Activated CD8-positive, alpha-beta T cell treated with anti-CD3 and anti-CD28 coated beads for 36 hours (primary cell): ENCODE measurements at regions not wholly inside any gene's neighbourhood (a gene's known extent, or its start where the extent isn't known, plus 50 kb on each side); places are given as distances from the start of the nearest gene placed in this dataset.

Experiments
- ATAC-seq: fragments of 200-7000 bp; cut with Tn5 transposase; one replicate; pipeline ENCODE4 v1.10.0; 2021; ENCODE audit warnings: mild to moderate bottlenecking, moderate library complexity
- CTCF ChIA-PET: fragments of 350-600 bp; sonication (Branson Sonifier 250); formaldehyde crosslinking; loops from one replicate; lab custom pipeline; 2021; ENCODE audit warnings: antibody characterized with exemption; lab: Charles Lee
- POLR2A ChIA-PET: fragments of 350-600 bp; sonication (Branson Sonifier 250); formaldehyde crosslinking; loops from one replicate; lab custom pipeline; 2021; ENCODE audit warnings: antibody characterized with exemption; lab: Charles Lee
- DNase-seq: peaks from one replicate; pipeline ENCODE4 v3.0.0-alpha.2; 2020
- H3K27ac Mint-ChIP-seq: one replicate; pipeline ENCODE4 v1.8.0; 2021; ENCODE audit warnings: mild to moderate bottlenecking, mixed read lengths
- H3K27me3 Mint-ChIP-seq: one replicate; pipeline ENCODE4 v1.8.0; 2021; ENCODE audit warnings: mixed read lengths
- H3K36me3 Mint-ChIP-seq: one replicate; pipeline ENCODE4 v1.8.0; 2021; ENCODE audit warnings: low read depth, mixed read lengths
- H3K4me1 Mint-ChIP-seq: one replicate; pipeline ENCODE4 v1.8.0; 2021; ENCODE audit warnings: low read depth, mixed read lengths
- H3K4me3 Mint-ChIP-seq: one replicate; pipeline ENCODE4 v1.8.0; 2021; ENCODE audit warnings: mild to moderate bottlenecking, moderate library complexity, mixed read lengths
- H3K9me3 Mint-ChIP-seq: one replicate; pipeline ENCODE4 v1.8.0; 2021; ENCODE audit warnings: mixed read lengths
- CTCF ChIP-seq: fragments of 200-600 bp; IDR thresholded peaks from one replicate; pipeline ENCODE4 v1.8.0; 2022; ENCODE audit warnings: antibody characterized with exemption, mild to moderate bottlenecking
- intact Hi-C: fragments of 100-400 bp; cut with micrococcal nuclease; formaldehyde crosslinking; loops from one replicate; pipeline ENCODE4 v1.10.0; 2022

- no peak for ATAC-seq
- TF ChIP-seq CTCF: no peak
- Mint-ChIP-seq H3K4me3 (no peak overlapping the region), H3K36me3 (no peaks in the 10 kb centered on the region), H3K27me3 (peaks cover 43% of the 10 kb centered on the region), H3K9me3 (no peaks in the 10 kb centered on the region), H3K4me1 (no peaks in the 10 kb centered on the region), H3K27ac (no peak overlapping the region)
- POLR2A ChIA-PET: no interaction called here
- no peak for DNase-seq
- CTCF ChIA-PET: no interaction called here
- intact Hi-C loops: no loop called here
These were observed 118.8 kb downstream of the SNAPC1 start for GRCh38 chr14:61881046-61881445.

GRCh38 chr14:61884711-61885110 is 122.5 kb downstream of the SNAPC1 start:
- H3K27me3 Mint-ChIP-seq: peaks cover 27% of the 10 kb centered on the region
- no peak overlapping the region for H3K4me3 Mint-ChIP-seq
- no peaks in the 10 kb centered on the region for H3K36me3 Mint-ChIP-seq
- ChIA-PET POLR2A (no interaction called here), CTCF (interaction anchor here (1.0 kb wide), 1 partner anchor 10 kb away, joined by 3 read pairs; no protein-coding TSS in a partner anchor)
- intact Hi-C loops: no loop called here
- no peak for TF ChIP-seq CTCF
- DNase-seq (no peak), ATAC-seq (no peak)
- no peak overlapping the region for H3K27ac Mint-ChIP-seq
- H3K4me1 Mint-ChIP-seq: peaks cover 4% of the 10 kb centered on the region
- H3K9me3 Mint-ChIP-seq: no peaks in the 10 kb centered on the region

GRCh38 chr14:61885203-61885961 is 123.2 kb downstream of the SNAPC1 start:
- POLR2A ChIA-PET: no interaction called here
- intact Hi-C loops: no loop called here
- Mint-ChIP-seq H3K4me3 (no peak overlapping the region), H3K27me3 (peaks cover 21% of the 10 kb centered on the region), H3K36me3 (no peaks in the 10 kb centered on the region), H3K4me1 (peaks cover 9% of the 10 kb centered on the region), H3K9me3 (no peaks in the 10 kb centered on the region), H3K27ac (no peak overlapping the region)
- no peak for TF ChIP-seq CTCF
- CTCF ChIA-PET: interaction anchor here (0.8 to 1.2 kb wide), 2 partner anchors 10 to 25 kb away, joined by 3 read pairs; no protein-coding TSS in a partner anchor
- no peak for ATAC-seq
- DNase-seq: no peak

- H3K9me3 Mint-ChIP-seq: no peaks in the 10 kb centered on the region
- no peaks in the 10 kb centered on the region for H3K36me3 Mint-ChIP-seq
- H3K27ac Mint-ChIP-seq: no peak overlapping the region
- ChIA-PET POLR2A (no interaction called here), CTCF (interaction anchor here (1.0 to 4.3 kb wide), 4 partner anchors 27 to 239 kb away, joined by 3 to 17 read pairs (median 4); no protein-coding TSS in a partner anchor)
- H3K4me3 Mint-ChIP-seq: no peak overlapping the region
- DNase-seq (no peak), ATAC-seq (no peak)
- H3K4me1 Mint-ChIP-seq: peaks cover 9% of the 10 kb centered on the region
- peaks cover 8% of the 10 kb centered on the region for H3K27me3 Mint-ChIP-seq
- intact Hi-C loops: no loop called here
- no peak for TF ChIP-seq CTCF
These were observed 125.4 kb downstream of the SNAPC1 start for GRCh38 chr14:61887628-61888027.

- ChIA-PET POLR2A (no interaction called here), CTCF (interaction anchor here (0.9 to 4.3 kb wide), 8 partner anchors 10 to 591 kb away, joined by 3 to 29 read pairs (median 6); no protein-coding TSS in a partner anchor)
- Mint-ChIP-seq H3K4me1 (peaks cover 9% of the 10 kb centered on the region), H3K27me3 (peaks cover 3% of the 10 kb centered on the region), H3K36me3 (no peaks in the 10 kb centered on the region), H3K27ac (peak overlapping the region; percentile 80), H3K9me3 (no peaks in the 10 kb centered on the region), H3K4me3 (peak overlapping the region; percentile 13)
- peak; percentile 97 for ATAC-seq
- peak; percentile 31 for DNase-seq
- intact Hi-C loops: no loop called here
- no peak for TF ChIP-seq CTCF
These were observed 127.7 kb downstream of the SNAPC1 start for GRCh38 chr14:61889914-61890351.
